ENCODE measurements at regions not wholly inside any gene's neighbourhood (a gene's known extent, or its start where the extent isn't known, plus 50 kb on each side); places are given as distances from the start of the nearest gene placed in this dataset.
"Not testable (repeated sequence)": the region's sequence is repeated elsewhere in the genome, so short reads cannot be mapped to it uniquely, and the experiment has no call there.

DNA sequence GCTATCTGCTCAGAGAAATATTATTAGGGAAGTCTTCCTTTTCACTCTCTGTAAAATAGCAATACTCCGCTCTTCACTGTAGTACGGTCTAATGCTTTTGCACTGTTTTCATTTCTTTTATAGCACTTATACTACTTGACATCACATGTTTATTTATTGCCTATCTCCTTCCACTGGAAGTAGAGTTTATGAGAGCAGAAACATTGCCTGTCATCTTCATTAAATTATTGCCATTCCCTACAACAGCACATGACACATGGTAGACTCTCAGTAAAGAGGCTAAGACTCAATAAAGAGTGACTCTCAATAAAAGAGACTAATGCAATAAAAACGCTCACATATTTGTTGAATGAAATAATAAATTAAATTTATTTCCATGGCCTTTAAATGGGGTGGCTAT lies 241.3 kb upstream of the MAGEC2 start:
- Mint-ChIP-seq H3K36me3 (ENCODE audit: unreplicated experiment) (no peaks in the 10 kb centered on the region), H3K4me1 (ENCODE audit: low read depth, unreplicated experiment) (no peaks in the 10 kb centered on the region), H3K27ac (ENCODE audit: unreplicated experiment) (no peak overlapping the region), H3K9me3 (ENCODE audit: unreplicated experiment) (no peaks in the 10 kb centered on the region), H3K27me3 (ENCODE audit: unreplicated experiment) (no peaks in the 10 kb centered on the region), H3K4me3 (ENCODE audit: unreplicated experiment) (no peak overlapping the region)
- no peak for DNase-seq
- TF ChIP-seq, protein P1, sequence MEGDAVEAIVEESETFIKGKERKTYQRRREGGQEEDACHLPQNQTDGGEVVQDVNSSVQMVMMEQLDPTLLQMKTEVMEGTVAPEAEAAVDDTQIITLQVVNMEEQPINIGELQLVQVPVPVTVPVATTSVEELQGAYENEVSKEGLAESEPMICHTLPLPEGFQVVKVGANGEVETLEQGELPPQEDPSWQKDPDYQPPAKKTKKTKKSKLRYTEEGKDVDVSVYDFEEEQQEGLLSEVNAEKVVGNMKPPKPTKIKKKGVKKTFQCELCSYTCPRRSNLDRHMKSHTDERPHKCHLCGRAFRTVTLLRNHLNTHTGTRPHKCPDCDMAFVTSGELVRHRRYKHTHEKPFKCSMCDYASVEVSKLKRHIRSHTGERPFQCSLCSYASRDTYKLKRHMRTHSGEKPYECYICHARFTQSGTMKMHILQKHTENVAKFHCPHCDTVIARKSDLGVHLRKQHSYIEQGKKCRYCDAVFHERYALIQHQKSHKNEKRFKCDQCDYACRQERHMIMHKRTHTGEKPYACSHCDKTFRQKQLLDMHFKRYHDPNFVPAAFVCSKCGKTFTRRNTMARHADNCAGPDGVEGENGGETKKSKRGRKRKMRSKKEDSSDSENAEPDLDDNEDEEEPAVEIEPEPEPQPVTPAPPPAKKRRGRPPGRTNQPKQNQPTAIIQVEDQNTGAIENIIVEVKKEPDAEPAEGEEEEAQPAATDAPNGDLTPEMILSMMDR (IDR thresholded peaks at IDR 0.05; ENCODE audit: partially characterized antibody, unreplicated experiment): no peak

DNA sequence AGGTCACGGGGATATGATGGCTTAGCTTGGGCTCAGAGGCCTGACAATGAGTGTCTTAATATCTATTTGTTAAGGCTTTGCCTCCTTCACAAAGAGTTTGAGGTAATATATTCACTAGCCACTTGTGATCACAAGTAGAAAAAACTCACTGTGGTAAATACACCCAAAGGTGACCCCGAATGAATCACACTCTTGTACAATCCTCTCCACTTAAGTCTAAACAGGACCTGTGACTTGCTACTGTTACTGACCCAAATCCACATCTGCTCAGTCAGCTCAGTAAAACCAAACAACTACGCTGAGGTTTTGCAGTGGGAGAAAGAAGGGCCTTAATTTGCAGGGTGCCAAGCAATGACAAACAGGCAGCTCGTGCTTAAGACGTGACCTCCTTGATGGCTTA lies 223.8 kb upstream of the MAGEC2 start:
- DNase-seq: no peak
- no peak overlapping the region for H3K4me3 Mint-ChIP-seq (ENCODE audit: unreplicated experiment)
- H3K36me3 Mint-ChIP-seq (ENCODE audit: unreplicated experiment): no peaks in the 10 kb centered on the region
- TF ChIP-seq, protein P1 (IDR thresholded peaks at IDR 0.05; ENCODE audit: partially characterized antibody, unreplicated experiment): no peak
- H3K27ac Mint-ChIP-seq (ENCODE audit: unreplicated experiment): no peak overlapping the region
- peaks cover 7% of the 10 kb centered on the region for H3K4me1 Mint-ChIP-seq (ENCODE audit: low read depth, unreplicated experiment)
- no peaks in the 10 kb centered on the region for H3K9me3 Mint-ChIP-seq (ENCODE audit: unreplicated experiment)
- H3K27me3 Mint-ChIP-seq (ENCODE audit: unreplicated experiment): no peaks in the 10 kb centered on the region

DNA sequence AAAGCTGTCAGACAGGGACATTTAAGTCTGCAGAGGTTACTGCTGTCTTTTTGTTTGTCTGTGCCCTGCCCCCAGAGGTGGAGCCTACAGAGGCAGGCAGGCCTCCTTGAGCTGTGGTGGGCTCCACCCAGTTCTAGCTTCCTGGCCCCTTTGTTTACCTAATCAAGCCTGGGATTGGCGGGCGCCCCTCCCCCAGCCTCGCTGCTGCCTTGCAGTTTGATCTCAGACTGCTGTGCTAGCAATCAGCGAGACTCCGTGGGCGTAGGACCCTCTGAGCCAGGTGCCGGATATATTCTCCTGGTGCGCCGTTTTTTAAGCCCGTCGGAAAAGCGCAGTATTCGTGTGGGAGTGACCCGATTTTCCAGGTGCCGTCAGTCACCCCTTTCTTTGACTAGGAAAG lies 185.9 kb upstream of the MAGEC2 start:
- not testable (repeated sequence) for H3K27me3 Mint-ChIP-seq (ENCODE audit: unreplicated experiment); H3K9me3 Mint-ChIP-seq (ENCODE audit: unreplicated experiment); H3K4me3 Mint-ChIP-seq (ENCODE audit: unreplicated experiment); H3K4me1 Mint-ChIP-seq (ENCODE audit: low read depth, unreplicated experiment); DNase-seq; H3K27ac Mint-ChIP-seq (ENCODE audit: unreplicated experiment); H3K36me3 Mint-ChIP-seq (ENCODE audit: unreplicated experiment)

DNA sequence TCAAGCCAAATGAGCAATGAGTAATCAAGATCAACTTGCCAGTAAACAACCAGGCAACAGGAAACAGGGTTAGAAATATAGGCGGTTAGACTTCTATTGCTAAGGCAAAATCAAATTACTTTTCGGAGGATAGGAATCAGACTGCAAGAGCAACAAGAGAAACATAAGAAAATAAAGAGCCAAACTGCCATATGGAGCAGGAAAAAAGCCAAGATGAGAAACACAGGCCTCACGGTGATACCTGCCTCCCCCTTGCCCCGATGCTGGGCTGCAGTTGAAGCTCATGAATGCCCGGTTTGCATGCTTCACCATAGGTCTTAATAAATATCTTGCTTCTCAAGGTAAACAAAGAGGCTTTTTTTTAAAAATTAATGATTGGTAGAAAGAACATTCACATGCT lies 158.4 kb upstream of the MAGEC2 start:
- no peaks in the 10 kb centered on the region for H3K4me1 Mint-ChIP-seq (ENCODE audit: low read depth, unreplicated experiment)
- TF ChIP-seq, protein P1 (IDR thresholded peaks at IDR 0.05; ENCODE audit: partially characterized antibody, unreplicated experiment): no peak
- no peak for DNase-seq
- no peak overlapping the region for H3K27ac Mint-ChIP-seq (ENCODE audit: unreplicated experiment)
- H3K27me3 Mint-ChIP-seq (ENCODE audit: unreplicated experiment): no peaks in the 10 kb centered on the region
- no peaks in the 10 kb centered on the region for H3K9me3 Mint-ChIP-seq (ENCODE audit: unreplicated experiment)
- H3K4me3 Mint-ChIP-seq (ENCODE audit: unreplicated experiment): no peak overlapping the region
- H3K36me3 Mint-ChIP-seq (ENCODE audit: unreplicated experiment): no peaks in the 10 kb centered on the region

DNA sequence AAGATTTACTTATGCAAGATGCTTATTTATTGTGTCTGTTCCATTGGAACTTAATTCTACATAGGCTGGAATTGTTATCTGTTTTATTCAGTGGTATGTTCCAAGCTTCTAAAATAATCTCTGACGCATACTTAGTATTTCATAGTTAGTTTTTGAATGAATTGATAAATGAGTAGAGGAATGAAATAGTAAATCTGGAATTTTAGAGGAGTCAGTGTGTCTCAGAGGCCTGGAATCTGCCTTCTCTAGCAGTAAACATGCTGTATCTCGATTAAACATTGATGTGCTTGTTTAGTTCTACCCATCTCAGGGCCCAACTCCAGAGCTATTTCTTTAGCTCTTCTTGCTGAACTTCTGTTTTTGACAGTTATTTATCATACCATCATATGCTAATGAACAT lies 154.2 kb upstream of the MAGEC2 start:
- no peak for DNase-seq
- Mint-ChIP-seq H3K9me3 (ENCODE audit: unreplicated experiment) (peaks cover 2% of the 10 kb centered on the region), H3K27ac (ENCODE audit: unreplicated experiment) (no peak overlapping the region), H3K4me1 (ENCODE audit: low read depth, unreplicated experiment) (peaks cover 1% of the 10 kb centered on the region), H3K27me3 (ENCODE audit: unreplicated experiment) (no peaks in the 10 kb centered on the region), H3K4me3 (ENCODE audit: unreplicated experiment) (no peak overlapping the region), H3K36me3 (ENCODE audit: unreplicated experiment) (no peaks in the 10 kb centered on the region)
- TF ChIP-seq, protein P1 (IDR thresholded peaks at IDR 0.05; ENCODE audit: partially characterized antibody, unreplicated experiment): no peak

DNA sequence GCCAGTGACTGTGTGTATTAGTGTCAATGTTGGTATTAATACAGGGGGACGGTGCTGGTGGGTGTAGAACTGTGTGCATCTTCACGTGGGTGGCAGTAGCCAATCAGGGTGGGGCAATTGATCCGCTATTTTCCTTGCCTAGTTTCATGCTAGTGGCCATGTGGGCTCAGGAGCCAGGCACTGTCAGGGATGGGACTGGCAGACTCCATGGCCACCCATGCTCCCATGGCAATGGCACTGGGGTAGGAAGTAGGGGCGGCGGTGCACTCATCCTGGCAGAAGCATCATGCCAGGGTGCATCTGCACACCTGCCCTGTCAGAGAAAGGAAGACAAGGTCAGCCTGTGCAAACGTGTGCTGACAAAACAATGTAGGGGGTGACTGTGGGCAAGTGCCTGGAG lies 122.1 kb upstream of the MAGEC2 start:
- no peak for DNase-seq
- TF ChIP-seq, protein P1 (IDR thresholded peaks at IDR 0.05; ENCODE audit: partially characterized antibody, unreplicated experiment): no peak
- Mint-ChIP-seq H3K27ac (ENCODE audit: unreplicated experiment) (no peak overlapping the region), H3K4me1 (ENCODE audit: low read depth, unreplicated experiment) (peaks cover 2% of the 10 kb centered on the region), H3K36me3 (ENCODE audit: unreplicated experiment) (no peaks in the 10 kb centered on the region), H3K27me3 (ENCODE audit: unreplicated experiment) (peaks cover 2% of the 10 kb centered on the region), H3K4me3 (ENCODE audit: unreplicated experiment) (no peak overlapping the region), H3K9me3 (ENCODE audit: unreplicated experiment) (peaks cover 1% of the 10 kb centered on the region)
